NOMO-1 treated with dmso at 0.1 percent for 144 hours (cell line): ENCODE measurements at regions not wholly inside any gene's neighbourhood (a gene's known extent, or its start where the extent isn't known, plus 50 kb on each side); places are given as distances from the start of the nearest gene placed in this dataset.
"Not testable (repeated sequence)": the region's sequence is repeated elsewhere in the genome, so short reads cannot be mapped to it uniquely, and the experiment has no call there.

Source experiments
- DNase-seq: peaks from one replicate; lab custom pipeline; 2025; ENCODE audit not compliant: unreplicated experiment; lab: John Stamatoyannopoulos, UW

DNA sequence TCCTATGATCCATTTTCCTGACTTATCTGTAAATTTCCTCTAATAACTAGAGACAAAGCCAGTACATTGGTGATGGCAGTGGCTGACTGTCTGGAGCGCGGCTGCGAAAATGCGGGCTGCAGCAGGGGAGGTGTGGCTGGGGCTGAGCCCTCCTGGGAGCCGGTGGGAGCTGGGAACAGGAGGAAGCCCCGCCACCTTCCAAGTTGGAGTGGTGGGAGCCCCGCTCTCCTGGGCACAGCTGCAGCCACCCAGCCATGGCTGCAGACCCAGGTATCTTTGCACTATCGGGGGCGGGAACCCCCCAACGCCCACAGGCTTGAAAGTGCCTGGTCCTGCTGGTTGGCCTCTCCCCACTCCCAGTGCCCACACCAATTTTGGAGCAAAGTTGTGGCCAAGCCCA, 633.0 kb upstream of the TMEFF2 start:
- DNase-seq, result no peak

DNA sequence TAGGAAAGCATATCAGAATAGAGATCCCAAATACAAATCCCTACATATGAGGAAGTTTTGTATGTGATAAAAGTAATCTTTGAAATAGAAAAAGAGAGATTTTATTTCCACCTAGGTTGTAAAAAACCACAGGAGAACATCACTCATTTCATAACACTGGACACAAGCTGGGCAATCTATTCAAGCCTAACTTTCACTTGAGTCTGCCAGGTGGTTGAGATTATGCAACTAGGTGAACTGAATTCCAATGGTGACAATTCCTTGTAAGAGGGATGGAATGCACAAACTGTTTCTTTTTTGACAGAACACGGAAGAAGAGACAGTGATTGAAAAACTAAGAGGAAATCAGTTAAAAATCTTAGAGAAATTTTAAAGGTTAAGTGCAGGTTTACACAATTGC, 619.6 kb upstream of the TMEFF2 start:
- DNase-seq, result no peak

DNA sequence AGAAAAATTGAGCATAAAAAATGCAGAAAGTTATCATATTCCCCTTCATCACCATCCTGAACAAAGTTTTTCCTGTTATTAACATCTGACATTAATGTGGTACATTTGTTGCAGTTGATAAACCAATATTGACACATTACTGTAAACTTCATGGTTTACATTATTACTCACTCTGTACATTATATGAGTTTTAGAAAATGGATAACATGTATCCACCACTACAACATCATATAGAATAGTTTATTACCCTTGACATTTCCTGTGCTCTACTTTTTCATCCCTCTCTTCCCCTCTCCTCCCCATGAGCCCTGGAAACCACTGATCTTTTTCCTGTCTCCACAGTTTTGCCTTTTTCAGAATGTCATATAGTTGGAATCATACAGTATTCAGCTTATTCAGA, 618.6 kb upstream of the TMEFF2 start:
- DNase-seq, result no peak

GRCh38 chr2:192809173-192809572, 614.4 kb upstream of the TMEFF2 start:
- no peak for DNase-seq

GRCh38 chr2:192783643-192784042, 588.9 kb upstream of the TMEFF2 start:
- no peak for DNase-seq

- no peak for DNase-seq
Measured at GRCh38 chr2:192775459-192776262, 580.9 kb upstream of the TMEFF2 start.

DNA sequence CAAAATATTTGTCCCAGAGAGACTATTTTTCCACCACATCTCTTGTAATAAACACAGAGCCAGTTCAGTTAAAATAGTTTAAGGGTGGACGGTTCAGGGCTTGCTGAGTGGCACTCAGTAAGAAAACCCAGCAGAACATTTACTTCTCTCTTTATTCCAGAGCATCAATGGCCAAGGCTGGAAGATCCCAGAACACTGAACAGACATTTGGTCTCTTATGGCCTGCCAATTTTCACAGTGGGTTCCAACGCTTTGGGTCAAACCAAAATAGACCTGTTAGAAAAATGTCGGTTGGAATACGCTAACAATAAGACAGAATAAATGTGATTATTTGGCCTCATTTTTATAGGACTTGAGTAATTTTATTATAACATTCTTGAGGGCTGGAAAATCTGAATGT, 580.3 kb upstream of the TMEFF2 start:
- DNase-seq, result no peak

GRCh38 chr2:192773044-192773443, 578.3 kb upstream of the TMEFF2 start:
- no peak for DNase-seq

DNA sequence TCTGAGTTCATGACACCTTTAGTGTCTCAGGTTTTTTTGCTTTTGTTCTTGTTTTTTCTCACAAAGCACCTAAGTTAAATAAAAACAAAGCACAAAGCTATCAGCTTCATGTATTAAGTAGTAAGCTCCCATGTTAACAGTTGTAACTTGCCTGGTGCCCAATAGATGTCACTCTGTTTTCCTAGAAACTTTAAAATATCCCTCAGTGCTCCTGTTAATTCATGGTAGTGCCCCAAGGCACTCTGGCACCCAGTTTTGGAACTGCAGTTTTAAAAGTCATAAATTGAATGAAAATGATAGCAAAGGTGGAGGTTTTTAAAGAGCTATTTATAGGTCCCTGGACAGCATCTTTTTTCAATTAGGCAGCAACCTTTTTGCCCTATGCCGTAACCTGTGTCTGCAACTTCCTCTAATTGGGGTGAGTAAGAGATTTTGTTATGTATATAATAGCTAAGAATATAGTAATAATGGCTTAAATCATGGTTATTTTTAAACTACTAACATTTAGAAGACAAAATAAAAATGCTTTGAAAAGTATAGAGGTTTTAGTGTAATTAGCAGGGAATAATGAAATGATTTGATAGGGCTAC, 555.0 kb upstream of the TMEFF2 start:
- DNase-seq, result no peak

GRCh38 chr2:192741889-192742288, 547.2 kb upstream of the TMEFF2 start:
- DNase-seq, result no peak

DNA sequence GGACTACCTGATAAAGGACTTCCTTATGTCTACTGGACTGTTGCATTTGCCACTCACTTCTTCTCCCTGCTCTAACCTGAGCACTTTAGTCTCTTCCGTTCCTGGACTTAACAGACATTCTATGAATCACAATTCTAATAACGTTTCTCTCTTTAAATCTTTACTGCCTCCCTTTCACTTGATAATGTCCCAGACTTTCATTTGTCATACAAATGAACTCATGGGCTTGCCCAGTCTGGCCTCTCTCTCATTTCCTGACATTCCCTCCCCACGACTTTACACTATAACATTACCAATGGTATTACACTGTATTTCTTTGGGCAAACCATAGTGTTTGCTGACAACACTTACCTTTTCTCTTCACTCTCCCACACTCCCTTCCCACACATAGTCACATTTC, 540.7 kb upstream of the TMEFF2 start:
- DNase-seq, result no peak

GRCh38 chr2:192729369-192729768, 534.6 kb upstream of the TMEFF2 start:
- DNase-seq, result no peak

- DNase-seq, result no peak
Measured at GRCh38 chr2:192725991-192726390, 531.3 kb upstream of the TMEFF2 start.

GRCh38 chr2:192719629-192720028, 524.9 kb upstream of the TMEFF2 start:
- DNase-seq, result no peak

GRCh38 chr2:192718340-192718739, 523.6 kb upstream of the TMEFF2 start:
- DNase-seq, result no peak

DNA sequence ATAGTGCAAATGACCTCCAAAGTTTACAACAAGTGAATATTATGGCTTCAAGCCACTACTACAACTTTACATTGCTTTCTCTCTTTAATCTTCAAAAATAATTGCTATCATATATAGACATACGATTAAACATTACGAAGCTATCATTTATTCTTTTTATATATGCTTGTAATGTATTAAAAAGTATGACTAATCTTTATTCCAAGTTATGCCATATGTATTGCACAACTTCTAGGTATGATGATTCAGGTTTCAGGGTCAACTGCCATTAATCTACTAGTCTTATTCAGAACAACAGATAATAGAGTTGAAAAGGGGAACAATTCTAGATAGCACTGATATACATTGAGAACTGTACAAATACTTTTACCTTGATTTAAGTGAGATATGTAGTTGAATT, 506.2 kb upstream of the TMEFF2 start:
- no peak for DNase-seq

DNA sequence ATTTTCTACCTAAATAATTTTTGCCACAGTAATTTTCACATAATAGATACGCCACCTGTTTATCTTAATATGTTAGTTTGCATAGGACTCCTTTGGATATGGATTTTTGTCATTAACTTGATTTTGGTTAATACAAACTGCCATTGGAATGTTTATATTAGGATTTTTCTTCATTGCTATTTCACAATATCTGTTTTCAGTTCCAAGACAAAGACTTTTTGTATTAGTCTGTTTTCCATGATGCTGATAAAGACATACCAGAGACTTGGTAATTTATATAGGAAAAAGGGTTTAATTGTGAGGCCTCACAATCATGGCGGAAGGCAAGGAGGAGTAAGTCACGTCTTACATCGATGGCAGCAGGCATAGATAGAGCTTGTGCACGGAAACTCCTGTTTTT, 503.1 kb upstream of the TMEFF2 start:
- no peak for DNase-seq

DNA sequence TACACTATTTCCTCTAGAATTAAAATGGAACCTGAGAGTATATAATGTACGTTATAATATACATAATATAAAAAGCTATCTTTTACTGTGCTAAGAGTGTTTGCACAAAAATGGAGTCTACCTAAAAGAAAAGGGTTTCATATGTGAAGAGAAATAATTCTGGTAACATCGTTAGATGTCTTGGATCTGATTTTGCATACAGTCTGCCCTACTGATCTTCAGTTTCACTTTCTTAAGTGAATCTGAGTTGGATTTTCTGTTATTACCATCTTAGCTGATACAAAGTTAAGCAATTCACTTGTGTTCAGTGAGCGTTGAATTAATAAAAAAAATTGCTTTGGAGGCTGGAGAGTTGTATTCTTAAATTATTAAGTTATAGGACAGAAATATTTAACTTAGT, 502.1 kb upstream of the TMEFF2 start:
- no peak for DNase-seq

DNA sequence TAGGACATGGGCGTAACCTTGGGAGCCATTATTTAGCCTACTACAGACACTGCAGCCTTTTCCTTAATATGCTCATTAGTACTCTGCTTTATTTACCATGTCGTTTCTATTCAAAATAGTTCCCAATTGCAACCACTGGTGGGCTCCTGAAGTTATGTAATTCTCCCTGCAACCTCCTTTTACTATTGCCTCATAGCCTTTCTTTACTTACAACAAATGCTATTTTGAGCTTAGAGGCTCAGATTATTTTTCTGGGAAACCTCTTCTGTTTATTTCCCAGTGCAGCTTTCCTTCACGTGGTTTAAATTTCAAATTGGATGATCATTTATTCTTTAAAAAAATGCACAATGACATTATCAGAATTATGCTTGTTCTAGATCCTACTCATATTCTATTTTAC, 492.3 kb upstream of the TMEFF2 start:
- no peak for DNase-seq

- DNase-seq, result not testable (repeated sequence)
Measured at GRCh38 chr2:192682511-192682910, 487.8 kb upstream of the TMEFF2 start.

- no peak for DNase-seq
Measured at GRCh38 chr2:192675681-192676080, 480.9 kb upstream of the TMEFF2 start.

- no peak for DNase-seq
Measured at GRCh38 chr2:192669505-192670091, 474.9 kb upstream of the TMEFF2 start.
